Spinal cord (tissue), 9 donors: ENCODE measurements at regions not wholly inside any gene's neighbourhood (a gene's known extent, or its start where the extent isn't known, plus 50 kb on each side); places are given as distances from the start of the nearest gene placed in this dataset.

Experiments used
- DNase-seq, 6 donors: peaks; one replicate each; pipeline versions ENCODE4 v3.0.0 to v3.0.0-alpha.2; 2013 to 2015; ENCODE audit warnings: low spot score in 6 of 6, low read depth in 4 of 6
- H3K27ac ChIP-seq: one replicate; pipeline ENCODE4 v1.5.1; 2013; ENCODE audit warnings: low read depth, low read length, control low read depth
- H3K27me3 ChIP-seq: one replicate; pipeline ENCODE4 v1.6.1; 2013; ENCODE audit warnings: low read length; ENCODE audit not compliant: control insufficient read depth, insufficient read depth
- H3K36me3 ChIP-seq: one replicate; pipeline ENCODE4 v1.6.1; 2013; ENCODE audit warnings: low read length; ENCODE audit not compliant: control insufficient read depth, insufficient read depth
- H3K4me1 ChIP-seq: one replicate; pipeline ENCODE4 v1.6.1; 2013; ENCODE audit warnings: low read length; ENCODE audit not compliant: control insufficient read depth, insufficient read depth
- H3K4me3 ChIP-seq: one replicate; pipeline ENCODE4 v1.5.1; 2013; ENCODE audit warnings: low read depth, low read length, control low read depth
- H3K9me3 ChIP-seq: one replicate; pipeline ENCODE4 v1.6.1; 2013; ENCODE audit warnings: low read length; ENCODE audit not compliant: control insufficient read depth, insufficient read depth
- WGBS: methylation state at CpG from one replicate; pipeline ENCODE4 v1.1.5; 2013; ENCODE audit warnings: missing lambda C conversion rate; ENCODE audit not compliant: insufficient coverage; 5-methylcytosine and 5-hydroxymethylcytosine counted together
- donor health status: healthy.

DNA sequence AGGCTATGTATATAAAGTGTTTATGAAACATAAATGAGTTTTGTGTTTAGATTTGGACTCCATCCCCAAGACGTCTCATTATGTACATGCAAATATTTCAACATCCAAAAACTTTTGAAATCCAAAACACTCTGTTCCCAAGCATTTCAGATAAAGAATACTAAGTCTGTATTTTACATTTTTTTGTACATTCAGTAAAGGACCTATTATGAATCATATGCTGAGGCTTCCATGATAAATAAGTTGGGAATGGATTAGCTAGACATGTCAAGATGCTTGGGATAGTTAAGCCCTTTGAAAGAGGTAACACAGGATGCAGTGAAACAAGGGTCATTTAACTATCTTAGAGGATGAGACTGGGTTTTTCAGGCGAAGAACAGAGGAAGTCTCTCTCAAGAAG lies 262.9 kb downstream of the SNX13 start:
- no peaks in the 10 kb centered on the region for H3K27me3 ChIP-seq
- DNase-seq, result no peak
- 69% methylated on average over 1 of the region's 2 CpGs for WGBS
- H3K27ac ChIP-seq, result no peak overlapping the region
- peaks cover 8% of the 10 kb centered on the region for H3K4me1 ChIP-seq
- no peaks in the 10 kb centered on the region for H3K36me3 ChIP-seq
- H3K4me3 ChIP-seq, result no peak overlapping the region
- no peaks in the 10 kb centered on the region for H3K9me3 ChIP-seq

DNA sequence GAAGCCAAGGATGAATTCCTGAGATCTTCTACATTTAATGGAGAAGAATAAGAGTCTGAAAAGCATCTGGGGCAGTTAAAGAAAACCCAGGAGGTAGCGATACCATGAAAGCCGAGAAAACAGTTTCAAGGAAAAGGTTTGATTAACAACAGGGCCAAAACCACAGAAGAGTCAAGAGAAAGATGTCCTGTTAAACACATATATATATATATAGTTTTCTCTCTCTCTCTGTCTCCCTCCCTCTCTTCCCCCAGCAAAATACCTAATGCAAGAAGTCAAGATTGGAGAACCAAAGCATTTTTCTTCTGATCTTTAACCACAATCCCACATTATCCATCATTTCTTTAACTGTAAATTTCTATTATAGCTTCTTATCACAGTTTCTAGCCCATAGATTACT lies 261.4 kb downstream of the SNX13 start:
- WGBS, result no CpG with 5 or more reads among the region's 2 CpGs
- peaks cover 8% of the 10 kb centered on the region for H3K4me1 ChIP-seq
- H3K4me3 ChIP-seq, result no peak overlapping the region
- no peaks in the 10 kb centered on the region for H3K27me3 ChIP-seq
- DNase-seq, result no peak
- H3K27ac ChIP-seq, result no peak overlapping the region
- no peaks in the 10 kb centered on the region for H3K36me3 ChIP-seq
- no peaks in the 10 kb centered on the region for H3K9me3 ChIP-seq

DNA sequence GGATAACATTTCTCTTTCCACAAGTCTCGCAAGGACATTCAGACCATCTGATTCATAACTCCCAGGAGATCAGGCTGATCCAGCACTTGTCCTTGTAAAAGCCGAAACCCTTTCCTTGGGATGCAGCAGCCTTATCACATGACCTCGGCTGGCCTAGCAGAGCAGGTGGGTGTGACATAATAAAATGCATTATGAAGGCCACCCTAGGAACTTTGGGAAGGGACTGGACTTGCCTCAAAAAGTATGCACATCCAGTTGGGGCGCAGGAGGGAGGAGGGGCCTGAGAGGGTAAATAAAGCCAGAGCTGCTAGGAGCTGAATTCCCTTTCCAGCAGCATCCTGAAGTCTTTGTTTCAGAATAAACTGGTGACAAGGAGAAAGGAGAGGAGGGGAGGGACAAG lies 260.8 kb downstream of the SNX13 start:
- no peak overlapping the region for H3K27ac ChIP-seq
- WGBS, result 69% methylated on average over 4 of the region's 4 CpGs

DNA sequence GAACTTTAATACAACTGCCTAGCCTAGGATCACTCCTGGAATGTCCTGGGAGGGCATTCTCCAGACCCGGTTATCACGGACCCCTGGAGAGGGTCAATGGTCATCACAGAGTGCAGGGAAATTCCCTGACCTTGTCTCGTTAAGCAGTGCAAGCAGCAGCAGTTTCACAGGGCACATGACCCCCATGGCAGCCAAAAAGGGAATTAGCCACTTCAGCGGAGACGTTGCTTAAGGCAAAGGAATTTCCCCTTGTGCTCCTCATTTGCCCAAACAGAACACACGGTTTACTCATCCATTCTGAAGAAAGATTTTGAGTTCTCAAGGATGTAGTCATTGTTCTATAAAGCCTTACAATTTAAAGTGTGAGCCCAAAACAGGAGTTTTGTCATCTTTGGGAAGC lies 260.3 kb downstream of the SNX13 start:
- whole genome bisulfite sequencing, result 37% methylated on average over 3 of the region's 6 CpGs
- H3K27me3 ChIP-seq, result no peaks in the 10 kb centered on the region
- H3K4me3 ChIP-seq, result no peak overlapping the region
- DNase-seq, result peak in 1 of 6 donors; percentile 35
- H3K4me1 ChIP-seq, result peaks cover 8% of the 10 kb centered on the region
- H3K36me3 ChIP-seq, result no peaks in the 10 kb centered on the region
- no peak overlapping the region for H3K27ac ChIP-seq
- no peaks in the 10 kb centered on the region for H3K9me3 ChIP-seq

More for the DNA sequence above, 260.8 kb downstream of the SNX13 start:
- no peak overlapping the region for H3K4me3 ChIP-seq
- no peak for DNase-seq
- no peaks in the 10 kb centered on the region for H3K36me3 ChIP-seq
- peaks cover 8% of the 10 kb centered on the region for H3K4me1 ChIP-seq
- no peaks in the 10 kb centered on the region for H3K27me3 ChIP-seq
- H3K9me3 ChIP-seq, result no peaks in the 10 kb centered on the region

DNA sequence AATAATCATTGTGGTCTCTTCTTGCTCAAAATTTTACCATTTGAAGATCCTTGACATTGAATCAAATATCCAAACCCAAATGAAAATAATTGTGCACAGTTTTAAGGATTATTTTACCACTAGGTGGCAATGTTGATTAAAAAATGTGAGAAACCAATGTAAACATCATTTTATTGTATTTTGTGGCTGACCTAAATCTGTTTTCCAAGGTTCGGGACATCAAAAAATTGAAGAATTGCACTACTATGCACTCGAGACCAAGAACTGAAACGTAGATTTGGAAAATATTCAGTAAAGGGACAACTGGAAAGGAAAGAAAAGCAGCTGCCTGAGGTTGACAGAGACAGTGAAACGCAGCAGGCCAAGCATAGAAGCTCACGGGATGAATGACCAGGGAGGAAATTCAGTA lies 259.3 kb downstream of the SNX13 start:
- Histone ChIP-seq H3K4me3 (no peak overlapping the region), H3K27ac (no peak overlapping the region), H3K9me3 (no peaks in the 10 kb centered on the region), H3K27me3 (no peaks in the 10 kb centered on the region), H3K4me1 (peaks cover 8% of the 10 kb centered on the region), H3K36me3 (no peaks in the 10 kb centered on the region)
- WGBS, result 28% methylated on average over 5 of the region's 5 CpGs
- DNase-seq, result peak in 5 of 6 donors; percentile 20 to 89 (median 43)

DNA sequence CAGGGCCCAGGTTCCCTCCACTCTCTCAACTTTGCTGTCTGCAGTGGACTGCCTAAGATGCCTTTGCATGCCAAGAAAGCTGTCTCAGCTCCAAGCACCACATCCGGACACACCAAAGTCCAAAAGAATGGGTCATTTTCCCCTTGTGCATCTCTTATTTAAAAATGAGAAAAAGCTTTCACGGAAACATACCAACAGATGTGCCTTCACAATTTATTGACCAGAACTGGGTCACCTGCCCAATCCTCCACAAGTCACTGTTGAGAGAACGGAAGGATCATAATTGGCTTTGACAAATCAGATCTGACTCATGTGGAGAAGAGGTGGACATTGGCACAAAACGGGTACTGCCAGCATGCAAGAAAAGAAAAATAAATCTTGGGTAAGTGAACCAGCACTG lies 258.3 kb downstream of the SNX13 start:
- H3K36me3 ChIP-seq, result no peaks in the 10 kb centered on the region
- H3K27me3 ChIP-seq, result no peaks in the 10 kb centered on the region
- no peaks in the 10 kb centered on the region for H3K9me3 ChIP-seq
- WGBS, result 56% methylated on average over 1 of the region's 4 CpGs
- no peak for DNase-seq
- no peak overlapping the region for H3K4me3 ChIP-seq
- H3K4me1 ChIP-seq, result peaks cover 8% of the 10 kb centered on the region
- H3K27ac ChIP-seq, result no peak overlapping the region

DNA sequence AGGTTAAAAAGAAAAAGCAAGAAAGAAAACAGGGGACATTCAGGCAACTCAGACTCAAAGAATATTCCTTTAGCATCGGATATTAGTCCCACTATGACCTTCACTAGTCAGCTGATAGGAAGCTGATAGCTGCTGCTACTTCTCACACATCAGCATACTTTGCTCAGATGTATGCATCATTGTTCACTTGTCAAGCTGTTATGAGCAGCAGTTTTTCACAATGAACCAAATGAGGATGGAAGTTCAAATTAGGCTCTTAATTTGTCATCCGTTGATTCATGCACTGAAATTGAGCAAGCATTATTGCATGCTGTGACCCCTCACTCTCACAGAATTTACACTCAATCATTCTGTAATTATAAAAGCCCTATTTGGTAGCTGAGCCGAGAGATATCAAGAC lies 257.7 kb downstream of the SNX13 start:
- H3K9me3 ChIP-seq, result no peaks in the 10 kb centered on the region
- H3K4me3 ChIP-seq, result no peak overlapping the region
- 80% methylated on average over 2 of the region's 3 CpGs for WGBS
- H3K27ac ChIP-seq, result no peak overlapping the region
- H3K27me3 ChIP-seq, result no peaks in the 10 kb centered on the region
- peak in 1 of 6 donors; percentile 24 for DNase-seq
- H3K4me1 ChIP-seq, result peaks cover 8% of the 10 kb centered on the region
- H3K36me3 ChIP-seq, result no peaks in the 10 kb centered on the region

DNA sequence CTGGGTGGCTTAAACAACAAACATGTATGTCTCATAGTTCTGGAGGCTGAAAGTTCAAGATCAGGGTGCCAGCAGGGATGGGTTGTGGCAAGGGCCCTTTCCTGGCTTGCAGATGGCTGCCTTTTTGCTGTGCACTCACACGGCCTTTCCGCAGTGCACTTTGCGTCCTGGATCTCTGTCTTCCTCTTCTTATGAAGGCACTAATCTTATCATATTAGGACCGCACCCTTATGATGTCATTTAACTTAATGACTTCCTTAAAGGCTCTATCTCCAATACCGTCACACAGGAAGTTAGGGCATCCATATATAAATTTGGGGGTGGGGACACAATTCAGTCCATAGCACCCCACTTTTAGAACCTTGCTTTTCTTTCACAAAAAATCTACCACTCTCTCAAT lies 255.2 kb downstream of the SNX13 start:
- no peak for DNase-seq
- WGBS, result 76% methylated on average over 3 of the region's 5 CpGs

DNA sequence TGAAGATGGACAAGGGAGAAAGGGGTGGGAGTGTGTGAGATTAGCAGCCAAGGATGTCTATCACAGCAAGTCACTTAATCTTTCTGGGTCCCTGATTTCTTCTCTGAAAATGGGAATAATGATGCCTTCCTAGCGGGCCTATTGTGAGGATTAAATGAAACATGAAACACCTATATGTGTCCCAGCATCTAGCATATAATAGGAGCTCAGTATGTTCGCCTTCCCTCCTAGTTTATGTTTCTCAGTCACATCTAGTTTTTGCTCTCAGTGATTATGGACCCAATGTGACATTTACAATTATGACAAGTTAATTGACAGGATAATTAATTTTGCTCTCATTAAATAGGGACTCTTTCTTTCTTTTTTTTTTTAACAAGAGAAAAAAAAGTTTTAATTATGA lies 252.9 kb downstream of the SNX13 start:
- Histone ChIP-seq H3K27ac (no peak overlapping the region), H3K27me3 (no peaks in the 10 kb centered on the region), H3K4me3 (no peak overlapping the region), H3K4me1 (no peaks in the 10 kb centered on the region), H3K9me3 (no peaks in the 10 kb centered on the region), H3K36me3 (no peaks in the 10 kb centered on the region)
- WGBS, result no CpG with 5 or more reads among the region's 2 CpGs
- no peak for DNase-seq

More for the DNA sequence above, 255.2 kb downstream of the SNX13 start:
- Histone ChIP-seq H3K27me3 (no peaks in the 10 kb centered on the region), H3K27ac (no peak overlapping the region), H3K9me3 (no peaks in the 10 kb centered on the region), H3K36me3 (no peaks in the 10 kb centered on the region), H3K4me3 (no peak overlapping the region), H3K4me1 (no peaks in the 10 kb centered on the region)

DNA sequence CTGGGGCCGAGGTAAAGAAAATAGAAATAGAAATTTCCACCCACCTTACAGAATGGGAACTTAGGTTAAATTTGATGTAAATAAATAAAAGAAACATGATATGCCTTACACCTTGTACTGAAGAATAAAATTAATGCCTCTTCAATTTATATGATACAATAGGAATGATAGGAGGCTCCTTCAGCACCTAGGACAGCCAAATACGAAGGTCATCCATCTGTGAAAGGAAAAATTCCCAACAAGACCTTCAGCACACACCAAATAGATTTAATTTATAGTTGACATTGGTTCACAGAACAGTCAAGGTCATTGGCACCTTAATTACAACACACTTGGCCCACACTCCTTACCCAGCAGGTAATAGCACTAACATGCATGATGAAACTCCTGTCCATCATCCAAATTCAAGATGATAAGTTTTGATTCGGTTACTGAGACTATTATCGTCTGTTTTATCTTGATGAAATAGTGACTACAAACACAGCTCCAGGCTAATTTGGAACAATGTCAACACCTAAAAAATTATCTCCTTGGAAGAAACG lies 250.9 kb downstream of the SNX13 start:
- Histone ChIP-seq H3K36me3 (no peaks in the 10 kb centered on the region), H3K27ac (no peak overlapping the region), H3K27me3 (no peaks in the 10 kb centered on the region), H3K4me1 (no peaks in the 10 kb centered on the region), H3K4me3 (no peak overlapping the region), H3K9me3 (no peaks in the 10 kb centered on the region)
- DNase-seq, result no peak
- no CpG with 5 or more reads among the region's 5 CpGs for WGBS
